ENCODE measurements at regions not wholly inside any gene's neighbourhood (a gene's known extent, or its start where the extent isn't known, plus 50 kb on each side); places are given as distances from the start of the nearest gene placed in this dataset.

DNA sequence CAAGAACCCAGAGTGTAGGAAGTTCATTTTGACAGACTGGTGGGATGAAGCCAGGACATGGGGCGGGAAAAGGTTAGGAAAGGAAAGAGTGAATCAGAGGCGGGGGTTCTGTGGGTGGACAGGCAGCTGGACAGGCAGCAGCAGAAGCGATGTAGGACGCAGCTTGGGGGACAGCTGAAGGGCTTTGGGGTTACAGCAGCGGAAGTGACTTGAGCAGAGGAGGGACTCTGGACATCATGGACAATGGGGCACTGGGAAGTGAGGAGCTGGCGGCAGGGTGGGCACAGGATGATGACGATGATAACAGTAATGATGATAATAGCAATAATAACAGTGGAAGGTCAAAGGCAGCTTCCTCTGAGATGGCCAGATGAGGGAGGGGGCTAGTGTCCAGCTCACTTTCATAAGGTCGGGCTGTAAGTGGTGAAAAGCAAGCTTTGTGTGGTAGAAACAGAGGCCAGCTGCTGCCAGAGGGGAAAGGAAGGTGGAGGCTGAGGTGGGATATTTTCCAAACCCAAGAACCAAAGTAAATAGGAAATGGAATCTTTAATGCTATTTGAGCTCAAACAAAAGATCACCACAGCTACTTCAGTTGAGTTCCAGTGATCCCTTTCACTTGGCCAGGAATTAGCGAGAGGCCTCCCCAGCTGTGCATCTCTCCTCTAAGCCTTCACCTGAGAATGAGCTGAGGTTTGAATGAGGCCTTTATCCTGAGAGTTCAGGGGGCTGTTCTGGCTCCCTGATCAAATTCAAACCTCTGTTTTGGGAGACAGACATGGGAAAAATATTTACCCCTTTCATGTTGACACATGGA, 433.5 kb downstream of the DHX35 start:
- TF ChIP-seq EZH2 (IDR thresholded peaks at IDR 0.05; ENCODE audit: low read length, unreplicated experiment) (no peak), EZH2phosphoT487 (IDR thresholded peaks at IDR 0.05; ENCODE audit: borderline replicate concordance, low read length) (no peak)
- TF ChIP-seq, protein P1, sequence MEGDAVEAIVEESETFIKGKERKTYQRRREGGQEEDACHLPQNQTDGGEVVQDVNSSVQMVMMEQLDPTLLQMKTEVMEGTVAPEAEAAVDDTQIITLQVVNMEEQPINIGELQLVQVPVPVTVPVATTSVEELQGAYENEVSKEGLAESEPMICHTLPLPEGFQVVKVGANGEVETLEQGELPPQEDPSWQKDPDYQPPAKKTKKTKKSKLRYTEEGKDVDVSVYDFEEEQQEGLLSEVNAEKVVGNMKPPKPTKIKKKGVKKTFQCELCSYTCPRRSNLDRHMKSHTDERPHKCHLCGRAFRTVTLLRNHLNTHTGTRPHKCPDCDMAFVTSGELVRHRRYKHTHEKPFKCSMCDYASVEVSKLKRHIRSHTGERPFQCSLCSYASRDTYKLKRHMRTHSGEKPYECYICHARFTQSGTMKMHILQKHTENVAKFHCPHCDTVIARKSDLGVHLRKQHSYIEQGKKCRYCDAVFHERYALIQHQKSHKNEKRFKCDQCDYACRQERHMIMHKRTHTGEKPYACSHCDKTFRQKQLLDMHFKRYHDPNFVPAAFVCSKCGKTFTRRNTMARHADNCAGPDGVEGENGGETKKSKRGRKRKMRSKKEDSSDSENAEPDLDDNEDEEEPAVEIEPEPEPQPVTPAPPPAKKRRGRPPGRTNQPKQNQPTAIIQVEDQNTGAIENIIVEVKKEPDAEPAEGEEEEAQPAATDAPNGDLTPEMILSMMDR (conservative IDR thresholded peaks at IDR 0.05; ENCODE audit: low read depth, low read length) = no peak
